Heart right ventricle (tissue), 16 donors: ENCODE measurements at regions not wholly inside any gene's neighbourhood (a gene's known extent, or its start where the extent isn't known, plus 50 kb on each side); places are given as distances from the start of the nearest gene placed in this dataset.

ENCODE experiments used
- ATAC-seq, 8 donors: fragments of 200-7000 bp; cut with Tn5 transposase; one replicate each; pipeline ENCODE4 v1.9.1; 2020; ENCODE audit warnings: mild to moderate bottlenecking in 8 of 8, moderate library complexity in 8 of 8, moderate number of reproducible peaks in 1 of 8
- DNase-seq, 2 donors: peaks; one replicate each; pipeline ENCODE4 v3.0.0-alpha.2; 2020
- H3K27ac ChIP-seq, 10 donors: fragments of 200-600 bp; sonication (generic) in 2 of 10; one replicate each; pipeline versions ENCODE4 v1.5.0 to v1.8.0; 2020 to 2022; ENCODE audit warnings: mild to moderate bottlenecking in 3 of 10
- H3K27me3 ChIP-seq, 7 donors: fragments of 200-600 bp; one replicate each; pipeline ENCODE4 v1.8.0; 2021 to 2022; ENCODE audit warnings: mild to moderate bottlenecking in 2 of 7
- H3K36me3 ChIP-seq, 9 donors: fragments of 200-600 bp; sonication (generic) in 1 of 9; one replicate each; pipeline versions ENCODE4 v1.5.0 to v1.8.0; 2020 to 2022; ENCODE audit warnings: mild to moderate bottlenecking in 2 of 9
- H3K4me1 ChIP-seq, 9 donors: fragments of 200-600 bp; sonication (generic) in 1 of 9; one replicate each; pipeline versions ENCODE4 v1.5.0 to v1.8.0; 2020 to 2022; ENCODE audit warnings: mild to moderate bottlenecking in 4 of 9
- H3K4me3 ChIP-seq, 10 donors: fragments of 200-600 bp; sonication (generic) in 2 of 10; one replicate each; pipeline versions ENCODE4 v1.5.0 to v1.8.0; 2020 to 2022; ENCODE audit warnings: mild to moderate bottlenecking in 7 of 10, moderate library complexity in 2 of 10
- H3K9me3 ChIP-seq, 11 donors: fragments of 200-600 bp in 10 of 11; sonication (generic) in 2 of 11; one replicate each; pipeline versions ENCODE4 v1.5.0 to v1.8.0; 2013 to 2022; ENCODE audit warnings: mild to moderate bottlenecking in 2 of 11, control low read depth in 1 of 11, moderate library complexity in 1 of 11
- WGBS, 2 donors: extraction: QIAGEN DNeasy Blood & Tissue Kit; methylation state at CpG; one replicate each; pipeline ENCODE4 v1.1.7; 2013; ENCODE audit warnings: inconsistent platforms in 1 of 2; 5-methylcytosine and 5-hydroxymethylcytosine counted together
- intact Hi-C, 10 donors: fragments of 100-400 bp; cut with DNase I; formaldehyde crosslinking; loops; one replicate each; pipeline versions ENCODE4 v1.11.1 to v1.14.2; 2022
- TF ChIP-seq, protein P1 (sequence below), 9 donors: fragments of 200-600 bp; sonication (generic) in 2 of 9; IDR thresholded peaks; one replicate each; pipeline versions ENCODE4 v1.5.0 to v1.8.0; 2021 to 2022; ENCODE audit warnings: antibody characterized with exemption in 9 of 9, mild to moderate bottlenecking in 5 of 9, moderate library complexity in 1 of 9
- donor health status: Arrhythmogenic right ventricular cardiomyopathy.
- donor health status: ischemic (EF 13 %, LVEDD 7.1; RV severe dilation, severe dysfunction).
- donor health status: healthy with polysubstance abuse.
- donor health status: DM: no; HTN: yes; CAD: no.
- donor health status: DM: no; HTN: no; CAD: no.
- donor health status: ischemic (EF 25% LVEDD 6.9; RV normal size, moderate dysfunction).
- donor health status: ischemic (EF 25% LVEDD 5.7; RV mildly dilated, moderate dysfunction).
- donor health status: healthy.
- donor health status: DM: yes; HTN: yes; CAD: no.
- donor health status: Ischemic cardiomyopathy.
- donor health status: ischemic (EF 35%, LVEDD 5.7; RV mildly dilated, moderate dysfunction).
- donor health status: nonischemic (EF 11% LVEDD 7.7; RV severe dilation, severe dysfunction).
- donor health status: DM: yes; HTN: yes; CAD: no.
- donor health status: PGD.
- donor health status: ischemic (EF 29% LVEDD 5.4; RV normal size, mild dysfunction).
- donor health status: nonischemic (EF 23%, LVEDD 6.1; RV moderate dilation, normal function).

DNA sequence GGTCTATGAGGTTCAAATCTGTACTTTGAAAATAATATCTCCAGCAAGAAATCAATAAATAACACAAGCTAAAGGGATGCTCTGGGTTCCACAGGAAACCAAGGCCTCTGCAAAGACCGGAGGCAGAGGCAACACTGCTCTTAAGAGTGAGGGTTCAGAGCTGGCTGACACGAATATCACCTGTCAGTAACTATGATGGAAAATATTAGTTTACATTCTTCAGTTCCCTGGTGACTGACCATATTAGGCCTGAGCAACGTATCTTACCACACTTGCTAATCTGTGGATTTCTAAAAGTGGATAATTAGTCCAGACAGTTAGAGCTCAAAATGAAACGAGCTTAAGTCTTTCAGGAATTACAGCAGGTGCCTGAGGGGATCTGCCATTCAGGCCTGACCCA lies 459.3 kb downstream of the HS3ST3B1 start:
- no peak overlapping the region for H3K27ac ChIP-seq
- peaks cover 0 to 6% (median 0%) of the 10 kb centered on the region in 7 donors for H3K27me3 ChIP-seq
- WGBS, 2 donors = 46 to 48% methylated on average over 4 of the region's 4 CpGs
- ATAC-seq (no peak), DNase-seq (no peak)
- H3K4me3 ChIP-seq = no peak overlapping the region
- no peaks in the 10 kb centered on the region for H3K9me3 ChIP-seq
- TF ChIP-seq, protein P1, sequence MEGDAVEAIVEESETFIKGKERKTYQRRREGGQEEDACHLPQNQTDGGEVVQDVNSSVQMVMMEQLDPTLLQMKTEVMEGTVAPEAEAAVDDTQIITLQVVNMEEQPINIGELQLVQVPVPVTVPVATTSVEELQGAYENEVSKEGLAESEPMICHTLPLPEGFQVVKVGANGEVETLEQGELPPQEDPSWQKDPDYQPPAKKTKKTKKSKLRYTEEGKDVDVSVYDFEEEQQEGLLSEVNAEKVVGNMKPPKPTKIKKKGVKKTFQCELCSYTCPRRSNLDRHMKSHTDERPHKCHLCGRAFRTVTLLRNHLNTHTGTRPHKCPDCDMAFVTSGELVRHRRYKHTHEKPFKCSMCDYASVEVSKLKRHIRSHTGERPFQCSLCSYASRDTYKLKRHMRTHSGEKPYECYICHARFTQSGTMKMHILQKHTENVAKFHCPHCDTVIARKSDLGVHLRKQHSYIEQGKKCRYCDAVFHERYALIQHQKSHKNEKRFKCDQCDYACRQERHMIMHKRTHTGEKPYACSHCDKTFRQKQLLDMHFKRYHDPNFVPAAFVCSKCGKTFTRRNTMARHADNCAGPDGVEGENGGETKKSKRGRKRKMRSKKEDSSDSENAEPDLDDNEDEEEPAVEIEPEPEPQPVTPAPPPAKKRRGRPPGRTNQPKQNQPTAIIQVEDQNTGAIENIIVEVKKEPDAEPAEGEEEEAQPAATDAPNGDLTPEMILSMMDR (IDR thresholded peaks at IDR 0.05) = no peak
- H3K36me3 ChIP-seq = no peaks in the 10 kb centered on the region
- intact Hi-C loops = no loop called here
- no peaks in the 10 kb centered on the region for H3K4me1 ChIP-seq

GRCh38 chr17:14759325-14759724 lies 458.4 kb downstream of the HS3ST3B1 start:
- Histone ChIP-seq H3K4me3 (no peak overlapping the region), H3K9me3 (no peaks in the 10 kb centered on the region), H3K4me1 (no peaks in the 10 kb centered on the region), H3K27me3 (peaks cover 0 to 6% (median 0%) of the 10 kb centered on the region in 7 donors), H3K27ac (no peak overlapping the region), H3K36me3 (no peaks in the 10 kb centered on the region)
- no peak for DNase-seq
- no peak for ATAC-seq
- intact Hi-C loops = no loop called here
- TF ChIP-seq, protein P1 (IDR thresholded peaks at IDR 0.05) = no peak

- no peak for DNase-seq
- Histone ChIP-seq H3K4me1 (no peaks in the 10 kb centered on the region), H3K9me3 (no peaks in the 10 kb centered on the region), H3K36me3 (no peaks in the 10 kb centered on the region), H3K27me3 (peaks cover 0 to 6% (median 0%) of the 10 kb centered on the region in 7 donors), H3K27ac (no peak overlapping the region), H3K4me3 (no peak overlapping the region)
- TF ChIP-seq, protein P1 (IDR thresholded peaks at IDR 0.05) = no peak
- 58 to 60% methylated on average over 3 of the region's 3 CpGs for WGBS, 2 donors
- no peak for ATAC-seq
- intact Hi-C loops = no loop called here
Measured at GRCh38 chr17:14756479-14756878, 455.6 kb downstream of the HS3ST3B1 start.

DNA sequence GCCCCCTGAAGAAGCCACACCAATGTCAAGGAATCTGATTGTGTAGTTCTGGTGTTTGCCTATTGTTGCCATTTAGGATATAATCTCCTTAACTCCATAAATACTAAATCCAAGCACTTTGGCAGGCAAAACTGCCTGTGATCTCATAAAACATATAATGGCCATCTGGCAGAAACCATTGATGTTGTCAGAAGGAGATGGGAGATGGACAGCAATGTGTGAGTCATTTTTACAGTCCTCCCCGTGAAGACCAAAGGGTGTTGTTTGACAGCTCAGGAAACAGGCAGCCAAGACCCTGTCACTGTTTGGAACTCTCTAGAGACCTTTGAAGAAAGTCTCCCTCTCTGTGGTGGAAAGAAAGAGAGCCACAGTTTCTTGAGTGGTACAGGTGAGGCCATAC lies 454.1 kb downstream of the HS3ST3B1 start:
- Histone ChIP-seq H3K36me3 (no peaks in the 10 kb centered on the region), H3K4me3 (no peak overlapping the region), H3K4me1 (no peaks in the 10 kb centered on the region), H3K27ac (no peak overlapping the region), H3K27me3 (peaks cover 0 to 6% (median 0%) of the 10 kb centered on the region in 7 donors), H3K9me3 (no peaks in the 10 kb centered on the region)
- intact Hi-C loops = no loop called here
- TF ChIP-seq, protein P1 (IDR thresholded peaks at IDR 0.05) = no peak
- no peak for ATAC-seq
- WGBS, 2 donors = 24 to 31% methylated on average over 1 of the region's 1 CpG
- DNase-seq = no peak
